T-cell (primary cell): ENCODE measurements at regions not wholly inside any gene's neighbourhood (a gene's known extent, or its start where the extent isn't known, plus 50 kb on each side); places are given as distances from the start of the nearest gene placed in this dataset.

ENCODE experiments used
- ATAC-seq, 4 experiments: fragments of 200-7000 bp in 3 of 4; fragments of 150-1000 bp in 1 of 4; cut with Tn5 transposase; replicated peaks in 1 of 4; 1 replicate in 3 of 4; 2 replicates in 1 of 4; pipeline ENCODE4 v1.10.0; 2021; ENCODE audit warnings: moderate library complexity in 3 of 4, mild to moderate bottlenecking in 2 of 4, moderate number of reproducible peaks in 1 of 4
- CTCF ChIA-PET, 2 donors: fragments of 300-600 bp; sonication (Branson Sonifier 250); formaldehyde crosslinking; loops; one replicate each; lab custom pipeline; 2022; ENCODE audit warnings: antibody characterized with exemption in 2 of 2; lab: Charles Lee
- POLR2A ChIA-PET, 2 donors: fragments of 300-600 bp; sonication (Branson Sonifier 250); formaldehyde crosslinking; loops; one replicate each; lab custom pipeline; 2022; ENCODE audit warnings: antibody characterized with exemption in 2 of 2; lab: Charles Lee
- DNase-seq, 35 experiments: peaks; one replicate each; pipeline versions ENCODE4 v3.0.0 to v3.0.0-alpha.2; 2013 to 2023
- H3K27ac ChIP-seq: one replicate; pipeline ENCODE4 v1.5.1; 2013; ENCODE audit warnings: low read length
- H3K27me3 ChIP-seq, 2 experiments: replicated peaks in 1 of 2; 1 replicate in 1 of 2; 2 replicates in 1 of 2; pipeline versions ENCODE4 v1.6.1 to v1.7.0; 2013; ENCODE audit warnings: low read length in 1 of 2, mixed read lengths in 1 of 2; ENCODE audit not compliant: control insufficient read depth in 2 of 2, insufficient read depth in 2 of 2; ENCODE audit errors: extremely low read depth in 1 of 2
- H3K36me3 ChIP-seq, 2 donors: 1 replicate in 1 of 2; 2 replicates in 1 of 2; pipeline versions ENCODE4 v1.6.1 to v1.7.0; 2013; ENCODE audit warnings: low read length in 1 of 2; ENCODE audit not compliant: control insufficient read depth in 2 of 2, insufficient read depth in 1 of 2; ENCODE audit errors: extremely low read depth in 1 of 2
- H3K4me1 ChIP-seq, 2 experiments: 1 replicate in 1 of 2; 2 replicates in 1 of 2; pipeline versions ENCODE4 v1.6.1 to v1.7.0; 2013; ENCODE audit warnings: low read length in 2 of 2, mixed read lengths in 1 of 2; ENCODE audit not compliant: insufficient read depth in 2 of 2, control insufficient read depth in 1 of 2; ENCODE audit errors: extremely low read depth in 1 of 2
- H3K4me3 ChIP-seq, 2 donors: 1 replicate in 1 of 2; 2 replicates in 1 of 2; pipeline versions ENCODE4 v1.5.1 to v1.7.0; 2013; ENCODE audit warnings: mild to moderate bottlenecking in 2 of 2, low read length in 1 of 2, moderate library complexity in 1 of 2; ENCODE audit not compliant: control insufficient read depth in 1 of 2; ENCODE audit errors: extremely low read depth in 1 of 2
- H3K9me3 ChIP-seq: 2 replicates; pipeline ENCODE4 v1.7.0; 2013
- H3K27ac Mint-ChIP-seq, 2 donors: one replicate each; pipeline ENCODE4 v1.8.0; 2020 to 2021; ENCODE audit warnings: mild to moderate bottlenecking in 2 of 2, mixed read lengths in 2 of 2
- H3K27me3 Mint-ChIP-seq, 2 donors: one replicate each; pipeline ENCODE4 v1.8.0; 2021 to 2022; ENCODE audit warnings: mixed read lengths in 2 of 2
- H3K36me3 Mint-ChIP-seq: one replicate; pipeline ENCODE4 v1.8.0; 2021; ENCODE audit warnings: mixed read lengths
- H3K4me1 Mint-ChIP-seq, 3 donors: one replicate each; pipeline ENCODE4 v1.8.0; 2020 to 2022; ENCODE audit warnings: mixed read lengths in 3 of 3, mild to moderate bottlenecking in 1 of 3
- H3K4me3 Mint-ChIP-seq, 3 donors: one replicate each; pipeline ENCODE4 v1.8.0; 2020 to 2022; ENCODE audit warnings: mild to moderate bottlenecking in 3 of 3, mixed read lengths in 3 of 3, moderate library complexity in 3 of 3
- H3K9me3 Mint-ChIP-seq, 3 donors: one replicate each; pipeline ENCODE4 v1.8.0; 2020 to 2022; ENCODE audit warnings: mixed read lengths in 3 of 3
- WGBS: methylation state at CpG from one replicate; pipeline ENCODE4 v1.1.5; 2013; ENCODE audit warnings: missing lambda C conversion rate; ENCODE audit not compliant: insufficient coverage; 5-methylcytosine and 5-hydroxymethylcytosine counted together

DNA sequence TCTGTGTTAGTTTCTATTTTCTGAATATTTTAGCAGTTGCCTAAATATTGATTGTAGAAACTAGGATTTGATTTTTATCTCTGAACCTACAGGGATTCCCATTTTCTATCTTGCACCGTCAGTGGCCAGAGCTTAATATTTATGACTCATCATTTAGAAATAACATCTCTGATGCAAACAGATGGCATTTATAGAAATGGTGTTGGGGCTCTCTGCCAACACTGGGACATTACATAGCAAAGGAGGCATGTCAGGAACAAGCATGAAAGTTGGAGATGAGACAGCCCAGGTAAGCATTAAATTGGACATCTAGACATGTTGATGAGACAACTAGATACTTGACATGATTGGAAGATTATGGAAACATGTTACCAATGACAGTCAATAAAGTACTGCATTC lies 165.3 kb upstream of the SYT4 start:
- no peaks in the 10 kb centered on the region for H3K27me3 Mint-ChIP-seq
- ChIA-PET CTCF (no interaction called here), POLR2A (no interaction called here)
- peaks cover 10 to 25% (median 20%) of the 10 kb centered on the region in 3 donors for H3K9me3 Mint-ChIP-seq
- H3K9me3 ChIP-seq = no peaks in the 10 kb centered on the region
- DNase-seq = no peak
- no peaks in the 10 kb centered on the region for H3K36me3 ChIP-seq
- no peaks in the 10 kb centered on the region for H3K4me1 ChIP-seq
- H3K27ac ChIP-seq = no peak overlapping the region
- H3K4me3 ChIP-seq = no peak overlapping the region
- H3K4me1 Mint-ChIP-seq = no peaks in the 10 kb centered on the region
- H3K4me3 Mint-ChIP-seq = no peak overlapping the region
- no CpG with 5 or more reads among the region's 1 CpG for WGBS
- no peaks in the 10 kb centered on the region for H3K27me3 ChIP-seq
- no peak for ATAC-seq
- H3K36me3 Mint-ChIP-seq = no peaks in the 10 kb centered on the region
- no peak overlapping the region for H3K27ac Mint-ChIP-seq

GRCh38 chr18:43465483-43465882 lies 188.2 kb upstream of the SYT4 start:
- H3K4me1 Mint-ChIP-seq = no peaks in the 10 kb centered on the region
- no peaks in the 10 kb centered on the region for H3K27me3 Mint-ChIP-seq
- H3K36me3 Mint-ChIP-seq = no peaks in the 10 kb centered on the region
- Histone ChIP-seq H3K27me3 (no peaks in the 10 kb centered on the region), H3K36me3 (no peaks in the 10 kb centered on the region), H3K9me3 (no peaks in the 10 kb centered on the region), H3K27ac (no peak overlapping the region), H3K4me1 (no peaks in the 10 kb centered on the region), H3K4me3 (no peak overlapping the region)
- POLR2A ChIA-PET = no interaction called here
- DNase-seq (no peak), ATAC-seq (no peak)
- no peak overlapping the region for H3K4me3 Mint-ChIP-seq
- no peak overlapping the region for H3K27ac Mint-ChIP-seq
- peaks cover 3 to 27% (median 18%) of the 10 kb centered on the region in 3 donors for H3K9me3 Mint-ChIP-seq
- CTCF ChIA-PET = no interaction called here

DNA sequence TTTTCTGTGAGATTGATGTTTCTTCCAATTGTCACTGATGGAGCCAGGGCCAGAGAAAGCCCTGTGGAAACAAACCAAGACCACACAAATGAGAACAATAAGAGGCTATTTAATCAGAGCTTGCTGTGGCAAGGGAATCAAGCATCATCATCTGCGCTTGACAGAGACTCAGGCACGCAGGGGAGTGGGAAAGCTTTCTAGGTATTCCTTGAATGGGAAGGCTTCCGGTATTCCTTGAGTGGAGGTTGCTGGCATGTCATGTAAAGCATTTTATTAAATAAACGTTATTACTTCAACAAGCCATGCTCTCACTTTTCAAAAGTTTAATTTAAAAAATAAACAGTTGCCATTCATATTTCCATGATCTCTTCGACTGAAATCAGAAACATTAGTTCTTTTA lies 194.6 kb upstream of the SYT4 start:
- no CpG with 5 or more reads among the region's 5 CpGs for WGBS
- no peaks in the 10 kb centered on the region for H3K36me3 ChIP-seq
- CTCF ChIA-PET = no interaction called here

GRCh38 chr18:43481069-43481468 lies 203.8 kb upstream of the SYT4 start:
- Histone ChIP-seq H3K27me3 (no peaks in the 10 kb centered on the region), H3K9me3 (no peaks in the 10 kb centered on the region), H3K4me1 (no peaks in the 10 kb centered on the region), H3K36me3 (no peaks in the 10 kb centered on the region), H3K27ac (no peak overlapping the region), H3K4me3 (no peak overlapping the region)
- H3K9me3 Mint-ChIP-seq = peaks cover 6 to 15% (median 11%) of the 10 kb centered on the region in 3 donors
- WGBS = no CpG with 5 or more reads among the region's 3 CpGs
- no peaks in the 10 kb centered on the region for H3K4me1 Mint-ChIP-seq
- ChIA-PET CTCF (interaction anchor here in 1 of 2 donors (0.6 kb wide), 1 partner anchor 31 kb away, joined by 3 read pairs; no protein-coding TSS in a partner anchor), POLR2A (no interaction called here)
- no peak overlapping the region for H3K27ac Mint-ChIP-seq
- DNase-seq (no peak), ATAC-seq (no peak)
- H3K27me3 Mint-ChIP-seq = no peaks in the 10 kb centered on the region
- no peaks in the 10 kb centered on the region for H3K36me3 Mint-ChIP-seq
- H3K4me3 Mint-ChIP-seq = no peak overlapping the region

More for the DNA sequence above, 194.6 kb upstream of the SYT4 start:
- ATAC-seq = no peak
- Mint-ChIP-seq H3K36me3 (no peaks in the 10 kb centered on the region), H3K4me3 (no peak overlapping the region), H3K27ac (no peak overlapping the region), H3K27me3 (no peaks in the 10 kb centered on the region), H3K9me3 (peaks cover 0 to 14% (median 9%) of the 10 kb centered on the region in 3 donors), H3K4me1 (no peaks in the 10 kb centered on the region)
- H3K27ac ChIP-seq = no peak overlapping the region
- no peak overlapping the region for H3K4me3 ChIP-seq
- H3K4me1 ChIP-seq = no peaks in the 10 kb centered on the region
- no peaks in the 10 kb centered on the region for H3K9me3 ChIP-seq
- DNase-seq = no peak
- POLR2A ChIA-PET = no interaction called here
- H3K27me3 ChIP-seq = no peaks in the 10 kb centered on the region

DNA sequence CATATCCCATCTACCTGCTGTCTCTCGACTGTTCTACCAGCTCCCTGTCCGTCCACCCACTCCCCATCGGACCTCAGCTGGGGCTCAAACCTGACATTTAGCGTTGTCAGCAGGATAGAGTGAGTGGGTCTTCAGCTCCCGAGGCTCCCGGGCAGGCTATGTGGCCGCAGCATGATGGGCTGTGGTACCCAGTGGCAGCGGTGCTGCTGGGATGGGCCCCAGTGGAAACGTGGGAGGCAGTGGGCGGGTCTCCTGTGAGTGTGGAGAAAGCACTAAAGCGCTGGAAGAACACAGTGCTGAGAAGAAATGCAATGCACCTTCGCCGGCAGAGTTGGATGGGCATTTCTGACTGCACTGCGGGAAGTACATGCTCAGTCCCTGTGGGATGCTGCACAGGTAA lies 204.8 kb upstream of the SYT4 start:
- Histone ChIP-seq H3K9me3 (no peaks in the 10 kb centered on the region), H3K36me3 (no peaks in the 10 kb centered on the region), H3K4me1 (no peaks in the 10 kb centered on the region), H3K27me3 (no peaks in the 10 kb centered on the region), H3K4me3 (no peak overlapping the region), H3K27ac (no peak overlapping the region)
- Mint-ChIP-seq H3K4me1 (no peaks in the 10 kb centered on the region), H3K27ac (no peak overlapping the region), H3K4me3 (no peak overlapping the region), H3K27me3 (no peaks in the 10 kb centered on the region), H3K36me3 (no peaks in the 10 kb centered on the region), H3K9me3 (peaks cover 6 to 20% (median 11%) of the 10 kb centered on the region in 3 donors)
- WGBS = 81% methylated on average over 11 of the region's 14 CpGs
- ATAC-seq = no peak
- no peak for DNase-seq
- POLR2A ChIA-PET = no interaction called here
- CTCF ChIA-PET = no interaction called here

- Mint-ChIP-seq H3K9me3 (peaks cover 6 to 20% (median 11%) of the 10 kb centered on the region in 3 donors), H3K4me1 (no peaks in the 10 kb centered on the region), H3K27me3 (no peaks in the 10 kb centered on the region), H3K36me3 (no peaks in the 10 kb centered on the region), H3K4me3 (no peak overlapping the region), H3K27ac (no peak overlapping the region)
- Histone ChIP-seq H3K27ac (no peak overlapping the region), H3K4me3 (no peak overlapping the region), H3K27me3 (no peaks in the 10 kb centered on the region), H3K9me3 (no peaks in the 10 kb centered on the region), H3K4me1 (no peaks in the 10 kb centered on the region), H3K36me3 (no peaks in the 10 kb centered on the region)
- 86% methylated on average over 7 of the region's 14 CpGs for WGBS
- POLR2A ChIA-PET = no interaction called here
- ATAC-seq (no peak), DNase-seq (no peak)
- CTCF ChIA-PET = no interaction called here
These were observed 205.3 kb upstream of the SYT4 start for GRCh38 chr18:43482600-43482999.

DNA sequence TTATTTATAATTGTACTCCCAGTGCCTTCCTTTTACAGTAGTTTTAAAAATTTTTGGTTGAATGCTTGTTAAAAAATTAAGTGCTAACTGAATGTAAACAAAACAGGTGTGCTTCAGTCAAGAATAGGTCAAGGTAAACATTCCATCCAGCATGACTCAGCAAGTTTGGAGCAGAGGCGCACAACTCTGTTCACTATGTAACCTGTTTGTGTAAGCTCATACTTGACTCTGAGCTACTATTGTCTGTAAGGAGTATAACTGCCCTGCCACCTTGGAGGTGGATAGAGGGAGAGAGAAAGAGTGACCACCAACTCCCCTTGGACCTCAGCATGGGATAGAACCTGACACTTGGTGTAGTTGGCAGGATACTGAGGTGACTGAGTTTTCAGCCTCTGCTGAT lies 207.4 kb upstream of the SYT4 start:
- ChIA-PET CTCF (no interaction called here), POLR2A (no interaction called here)
- ATAC-seq (no peak), DNase-seq (no peak)
- H3K4me1 ChIP-seq = no peaks in the 10 kb centered on the region
- no peak overlapping the region for H3K4me3 ChIP-seq
- WGBS = 100% methylated on average over 1 of the region's 1 CpG
- no peak overlapping the region for H3K27ac ChIP-seq
- H3K36me3 ChIP-seq = no peaks in the 10 kb centered on the region
- H3K27me3 ChIP-seq = no peaks in the 10 kb centered on the region
- H3K9me3 Mint-ChIP-seq = peaks cover 4 to 17% (median 11%) of the 10 kb centered on the region in 3 donors
- H3K27ac Mint-ChIP-seq = no peak overlapping the region
- H3K27me3 Mint-ChIP-seq = no peaks in the 10 kb centered on the region
- no peaks in the 10 kb centered on the region for H3K9me3 ChIP-seq
- no peak overlapping the region for H3K4me3 Mint-ChIP-seq
- H3K36me3 Mint-ChIP-seq = no peaks in the 10 kb centered on the region
- H3K4me1 Mint-ChIP-seq = no peaks in the 10 kb centered on the region
